Thyroid gland (tissue), 4 donors: ENCODE measurements at regions not wholly inside any gene's neighbourhood (a gene's known extent, or its start where the extent isn't known, plus 50 kb on each side); places are given as distances from the start of the nearest gene placed in this dataset.

Experiments
- CTCF ChIP-seq, 6 experiments: fragments of 200-600 bp in 3 of 6; fragments of 450-650 bp in 3 of 6; sonication (generic) in 3 of 6; IDR thresholded peaks; one replicate each; pipeline ENCODE4 v1.5.1; 2016 to 2019; ENCODE audit warnings: antibody characterized with exemption in 6 of 6, mild to moderate bottlenecking in 2 of 6, inconsistent platforms in 1 of 6, moderate library complexity in 1 of 6
- POLR2A ChIP-seq, 2 donors: fragments of 450-650 bp; IDR thresholded peaks; one replicate each; pipeline ENCODE4 v1.6.1; 2017; ENCODE audit warnings: antibody characterized with exemption in 2 of 2, mild to moderate bottlenecking in 2 of 2, moderate library complexity in 1 of 2

DNA sequence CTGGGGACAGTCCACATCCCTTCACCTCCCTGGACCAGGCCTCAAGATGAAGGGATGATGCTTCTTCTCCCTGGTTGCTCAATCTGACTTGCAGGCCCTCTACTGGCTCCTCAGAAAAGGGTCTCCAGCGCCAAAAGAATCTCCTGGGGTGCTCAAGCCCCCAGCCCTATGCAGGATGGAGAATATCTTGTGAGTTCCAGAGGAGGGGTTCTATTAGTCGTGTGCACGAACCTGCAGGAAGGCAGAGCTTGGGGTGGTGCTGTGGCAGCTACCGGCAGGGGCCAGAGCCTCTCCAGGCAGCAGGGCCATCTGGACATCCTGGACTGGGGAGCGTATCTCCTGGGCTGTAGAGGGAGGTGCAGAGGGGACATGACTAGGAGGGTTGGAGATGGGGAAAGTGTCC, 1339.5 kb downstream of the BRD1 start:
- TF ChIP-seq CTCF (IDR thresholded peaks at IDR 0.05) (no peak), POLR2A (IDR thresholded peaks at IDR 0.05) (no peak)
